ENCODE measurements at regions not wholly inside any gene's neighbourhood (a gene's known extent, or its start where the extent isn't known, plus 50 kb on each side); places are given as distances from the start of the nearest gene placed in this dataset.
"Not testable (repeated sequence)": the region's sequence is repeated elsewhere in the genome, so short reads cannot be mapped to it uniquely, and the experiment has no call there.

DNA sequence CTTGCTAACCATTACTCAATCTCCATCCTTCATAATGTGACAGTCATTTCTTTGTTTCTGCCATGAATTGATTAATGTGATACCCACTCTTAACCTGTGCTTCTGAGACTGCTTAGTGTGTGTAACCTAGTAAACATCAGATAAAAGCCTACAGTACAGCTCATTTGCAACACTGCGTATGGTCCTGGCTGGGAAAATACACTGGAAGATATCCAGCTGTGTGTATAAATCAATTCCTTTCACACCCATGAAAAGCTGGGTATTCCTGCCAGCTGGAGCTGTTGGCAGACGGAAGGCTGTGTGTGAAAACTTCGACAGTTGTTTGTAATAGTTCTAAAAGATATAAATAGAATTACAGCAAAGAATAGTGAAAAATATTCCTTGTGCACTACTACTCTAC lies 509.2 kb downstream of the FRK start:
- DNase-seq (ENCODE audit: insufficient read length, low spot score) (no peak), FAIRE-seq (no peak)
- TF ChIP-seq POLR2A (IDR thresholded peaks at IDR 0.05; ENCODE audit: low read depth, low read length): no peak

DNA sequence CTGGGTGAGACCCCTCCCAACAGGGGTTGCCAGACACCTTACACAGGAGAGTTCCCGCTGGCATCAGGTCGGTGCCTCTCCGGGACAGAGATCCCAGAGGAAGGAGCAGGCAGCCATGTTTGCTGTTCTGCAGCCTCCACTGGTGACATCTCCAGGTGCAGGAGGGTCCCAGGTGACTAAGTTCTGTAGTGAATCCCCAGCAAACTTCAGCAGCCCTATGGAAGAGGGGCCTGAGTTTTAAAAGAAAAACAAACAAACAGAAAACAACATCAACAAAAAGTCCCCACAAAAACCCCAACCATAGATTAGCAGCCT lies 515.1 kb downstream of the FRK start:
- no peak for DNase-seq (ENCODE audit: insufficient read length, low spot score)
- FAIRE-seq: no peak
- no peak for TF ChIP-seq POLR2A (IDR thresholded peaks at IDR 0.05; ENCODE audit: low read depth, low read length)

DNA sequence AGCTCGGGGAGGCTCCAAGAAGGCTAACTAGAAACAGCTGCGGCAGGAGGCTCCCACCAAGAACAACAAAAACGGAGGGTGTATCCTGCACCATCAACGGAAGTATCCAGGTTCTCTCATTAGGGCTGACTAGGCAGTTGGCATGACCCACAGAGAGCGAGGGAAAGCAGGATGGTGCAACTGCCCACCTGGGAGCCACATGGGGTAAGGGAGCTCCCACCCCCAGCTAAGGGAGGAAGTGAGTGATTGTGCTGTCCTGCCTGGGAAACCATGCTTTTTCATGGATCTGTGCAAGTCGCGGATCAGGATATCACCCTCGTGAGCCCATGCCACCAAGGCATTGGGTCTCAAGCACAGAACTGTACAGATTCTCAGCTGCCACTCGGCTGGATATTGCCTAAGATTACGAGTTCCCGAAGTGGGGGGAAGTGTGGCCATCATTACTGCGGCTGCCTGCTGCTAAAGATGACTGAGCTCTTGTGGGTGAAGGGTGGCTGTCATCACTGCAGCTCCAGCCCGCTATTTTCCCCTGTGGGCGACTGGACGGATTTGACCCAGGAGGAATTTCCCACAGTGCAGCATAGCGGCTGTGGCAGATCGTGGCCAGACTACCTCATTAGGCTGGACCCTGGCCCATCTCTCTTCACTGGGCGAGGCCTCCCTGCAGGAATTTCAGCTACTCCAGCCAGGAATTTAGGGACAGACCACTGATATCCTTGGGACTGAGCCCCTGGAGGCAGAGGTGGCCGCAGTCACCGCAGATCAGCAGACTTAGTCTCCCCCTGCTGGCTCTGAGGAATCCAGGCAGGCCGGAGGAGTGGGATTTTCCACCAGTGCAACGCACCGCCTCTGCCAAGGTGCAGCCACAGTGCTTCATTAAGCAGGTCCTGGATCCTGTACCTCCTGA lies 515.7 kb downstream of the FRK start:
- DNase-seq (ENCODE audit: insufficient read length, low spot score) (no peak), FAIRE-seq (no peak)
- no peak for TF ChIP-seq POLR2A (IDR thresholded peaks at IDR 0.05; ENCODE audit: low read depth, low read length)

DNA sequence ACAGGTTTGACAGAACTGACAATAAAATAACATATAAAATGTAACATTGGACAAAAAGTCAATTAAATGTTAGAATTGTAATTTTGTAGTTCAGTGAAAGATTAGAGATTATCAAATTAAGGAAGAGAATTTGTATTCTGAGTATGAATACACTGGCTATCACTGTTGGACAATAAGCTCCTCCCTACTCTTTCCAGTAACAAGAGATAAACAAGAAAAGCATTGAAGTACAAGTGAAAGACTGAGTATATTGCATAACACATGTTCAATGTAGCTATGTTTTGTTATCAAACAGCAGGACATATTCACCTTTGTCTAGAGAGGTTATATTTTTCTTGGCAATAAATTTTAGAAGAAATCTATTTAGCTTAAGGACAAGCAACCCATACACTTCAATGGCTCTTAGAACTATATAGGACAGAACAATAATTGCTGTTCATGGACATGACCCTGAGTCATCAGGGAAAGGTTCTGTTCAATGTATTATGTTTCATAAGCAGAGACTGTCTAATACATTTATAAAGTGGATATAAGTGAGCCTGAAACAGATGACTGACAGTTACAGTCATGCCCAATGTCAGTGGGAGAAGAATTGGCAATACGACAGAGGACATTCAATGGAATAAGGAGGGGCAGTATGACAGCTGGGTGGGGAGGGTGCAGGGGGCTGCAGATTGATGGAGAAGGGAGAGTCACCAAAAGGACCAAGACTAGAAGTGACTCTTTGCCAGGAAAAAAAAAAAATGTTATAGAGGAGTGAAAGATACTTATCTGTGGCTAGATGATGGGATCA lies 520.4 kb downstream of the FRK start:
- no peak for FAIRE-seq

DNA sequence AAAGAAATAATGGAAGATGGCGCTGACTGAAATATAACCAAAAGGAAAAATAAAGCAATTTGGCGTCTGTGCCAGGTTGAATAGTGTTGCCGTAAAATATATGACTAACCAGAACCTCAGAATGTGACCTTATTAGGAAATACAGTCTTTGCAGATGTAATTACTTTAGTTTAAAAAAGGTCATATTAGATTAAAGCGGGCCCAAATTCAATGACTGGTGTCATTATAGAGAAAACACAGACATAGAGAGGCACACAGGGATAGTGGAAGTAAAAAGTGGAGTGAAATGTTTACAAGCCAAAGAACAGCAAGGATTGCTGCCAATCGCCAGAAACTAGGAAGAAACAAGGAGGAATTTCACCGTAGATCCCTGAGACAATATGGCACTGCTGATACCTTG lies 521.2 kb downstream of the FRK start:
- FAIRE-seq (no peak), DNase-seq (ENCODE audit: insufficient read length, low spot score) (no peak)
- no peak for TF ChIP-seq POLR2A (IDR thresholded peaks at IDR 0.05; ENCODE audit: low read depth, low read length)

More for the DNA sequence above, 520.4 kb downstream of the FRK start:
- no peak for TF ChIP-seq POLR2A (IDR thresholded peaks at IDR 0.05; ENCODE audit: low read depth, low read length)
- no peak for DNase-seq (ENCODE audit: insufficient read length, low spot score)

DNA sequence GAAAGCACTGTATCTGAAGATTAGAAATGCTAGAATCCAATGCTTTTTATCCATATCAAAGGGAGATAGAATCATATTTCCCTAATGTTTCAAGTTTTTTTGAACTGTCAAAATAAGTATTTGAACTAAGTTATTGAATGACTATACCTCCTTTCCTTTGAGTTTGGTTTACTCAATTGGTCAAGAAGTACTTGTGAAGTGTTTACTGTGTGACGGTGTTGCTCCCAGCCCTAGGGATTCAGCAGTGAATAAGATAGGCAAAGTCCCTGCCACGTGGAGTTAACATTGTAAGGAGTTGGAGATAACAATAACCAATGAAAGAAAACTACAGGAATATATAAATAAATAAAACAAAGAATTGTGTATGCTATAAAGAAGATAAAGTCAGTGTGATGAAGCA lies 535.9 kb downstream of the FRK start:
- no peak for DNase-seq (ENCODE audit: insufficient read length, low spot score)
- FAIRE-seq: no peak
- no peak for TF ChIP-seq POLR2A (IDR thresholded peaks at IDR 0.05; ENCODE audit: low read depth, low read length)

DNA sequence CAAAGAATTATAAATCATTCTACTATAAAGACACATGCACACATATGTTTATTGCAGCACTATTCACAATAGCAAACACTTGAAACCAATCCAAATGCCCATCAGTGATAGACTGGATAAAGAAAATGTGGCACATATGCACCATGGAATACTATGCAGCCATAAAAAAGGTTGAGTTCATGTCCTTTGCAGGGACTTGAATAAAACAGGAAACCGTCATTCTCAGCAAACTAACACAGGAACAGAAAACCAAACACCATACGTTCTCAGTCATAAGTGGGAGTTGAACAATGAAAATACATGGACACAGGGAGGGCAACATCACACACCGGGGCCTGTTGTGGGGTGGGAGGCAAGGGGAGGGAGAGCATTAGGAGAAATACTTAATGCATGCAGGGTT lies 538.9 kb downstream of the FRK start:
- not testable (repeated sequence) for DNase-seq (ENCODE audit: insufficient read length, low spot score); FAIRE-seq

DNA sequence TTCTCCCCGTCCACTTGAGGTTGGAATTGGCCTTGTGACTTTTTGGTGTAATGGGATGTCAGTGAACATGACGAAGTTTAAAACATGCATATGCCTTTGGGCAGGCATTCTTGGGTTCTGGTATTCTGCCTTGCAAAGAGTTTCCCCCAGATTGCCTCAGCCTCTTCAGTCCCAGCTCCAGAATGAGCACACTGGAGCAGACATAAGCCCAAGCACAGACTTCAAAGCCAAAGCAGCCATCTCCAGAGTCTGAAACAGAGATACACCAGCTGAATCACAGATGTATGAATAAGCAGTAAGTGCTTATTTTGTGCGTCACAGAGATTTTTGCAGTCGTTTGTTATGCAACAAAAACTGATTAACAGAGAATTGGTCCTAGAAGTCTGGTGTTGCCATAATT lies 546.0 kb downstream of the FRK start:
- no peak for FAIRE-seq
- DNase-seq (ENCODE audit: insufficient read length, low spot score): no peak
- TF ChIP-seq POLR2A (IDR thresholded peaks at IDR 0.05; ENCODE audit: low read depth, low read length): no peak

DNA sequence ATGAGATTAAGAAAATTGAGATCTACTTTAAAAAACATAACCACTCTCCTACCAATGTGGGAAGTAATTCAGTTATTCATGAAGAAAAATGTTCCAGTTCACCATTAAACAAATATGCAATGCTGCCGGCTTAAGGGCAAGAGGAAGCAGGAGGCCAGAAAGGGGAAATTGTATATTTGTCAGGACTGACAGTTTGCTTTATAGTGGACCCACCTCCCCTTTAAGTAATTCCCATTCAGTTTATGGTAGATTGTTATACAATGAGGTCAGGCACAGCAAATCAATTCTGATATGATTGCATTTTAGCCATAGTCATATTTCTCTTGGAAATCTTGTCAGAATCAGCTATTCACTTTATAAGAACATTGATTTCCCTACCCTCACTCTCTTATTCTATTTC lies 547.8 kb downstream of the FRK start:
- DNase-seq (ENCODE audit: insufficient read length, low spot score): no peak
- FAIRE-seq: no peak
- no peak for TF ChIP-seq POLR2A (IDR thresholded peaks at IDR 0.05; ENCODE audit: low read depth, low read length)

DNA sequence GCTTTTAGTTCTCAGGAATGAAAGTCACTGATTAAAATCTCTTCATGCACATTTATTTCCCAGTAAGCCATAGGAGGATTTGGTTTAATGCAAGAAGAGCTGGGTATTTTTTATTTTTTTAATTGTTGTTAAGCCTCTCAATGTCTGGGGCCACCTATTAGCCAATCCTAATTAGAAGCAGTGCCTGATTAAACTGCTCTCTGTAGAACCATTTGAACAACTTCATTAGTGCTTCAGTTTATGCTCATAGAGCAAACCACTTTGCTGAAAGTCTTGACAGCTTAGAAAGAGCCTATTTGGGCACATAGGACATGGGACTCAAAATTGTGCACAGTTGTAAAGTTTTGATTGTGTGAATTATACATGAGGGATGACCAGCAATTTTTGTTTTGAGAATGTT lies 548.9 kb downstream of the FRK start:
- FAIRE-seq: no peak
- no peak for TF ChIP-seq POLR2A (IDR thresholded peaks at IDR 0.05; ENCODE audit: low read depth, low read length)
- DNase-seq (ENCODE audit: insufficient read length, low spot score): no peak

DNA sequence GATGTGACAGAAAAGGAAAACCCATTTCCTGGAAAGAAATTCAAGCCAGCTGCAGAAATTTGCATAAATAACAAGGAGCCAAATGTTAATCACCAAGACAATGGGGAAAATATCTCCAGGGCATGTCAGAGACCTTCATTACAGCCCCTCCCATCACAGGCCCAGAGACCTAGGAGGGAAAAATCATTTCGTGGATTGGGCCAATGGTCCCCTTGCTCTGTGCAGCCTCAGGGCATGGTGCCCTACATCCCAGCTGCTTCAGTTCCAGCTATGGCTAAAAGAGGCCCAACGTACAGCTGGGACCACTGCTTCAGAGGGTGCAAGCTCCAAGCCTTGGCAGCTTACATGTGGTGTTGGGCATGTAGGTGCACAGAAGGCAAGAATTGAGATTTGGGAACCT lies 558.3 kb downstream of the FRK start:
- DNase-seq (ENCODE audit: insufficient read length, low spot score); FAIRE-seq: not testable (repeated sequence)

DNA sequence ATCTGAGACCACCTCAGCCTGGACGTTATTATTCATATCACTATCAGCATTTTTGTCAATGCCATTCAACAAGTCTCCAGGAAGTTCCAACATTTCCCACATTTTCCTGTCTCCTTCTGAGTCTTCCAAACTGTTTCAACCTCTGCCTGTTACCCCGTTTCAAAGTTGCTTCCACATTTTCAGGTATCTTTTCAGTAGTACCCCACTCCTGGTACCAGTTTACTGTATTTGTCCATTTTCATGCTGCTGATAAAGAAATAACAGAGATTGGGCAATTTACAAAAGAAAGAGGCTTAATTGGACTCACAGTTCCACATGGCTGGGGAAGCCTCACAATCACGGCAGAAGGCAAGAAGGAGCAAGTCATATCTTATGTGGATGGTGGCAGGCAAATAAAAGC lies 565.5 kb downstream of the FRK start:
- FAIRE-seq: no peak
- no peak for TF ChIP-seq POLR2A (IDR thresholded peaks at IDR 0.05; ENCODE audit: low read depth, low read length)
- DNase-seq (ENCODE audit: insufficient read length, low spot score): no peak

DNA sequence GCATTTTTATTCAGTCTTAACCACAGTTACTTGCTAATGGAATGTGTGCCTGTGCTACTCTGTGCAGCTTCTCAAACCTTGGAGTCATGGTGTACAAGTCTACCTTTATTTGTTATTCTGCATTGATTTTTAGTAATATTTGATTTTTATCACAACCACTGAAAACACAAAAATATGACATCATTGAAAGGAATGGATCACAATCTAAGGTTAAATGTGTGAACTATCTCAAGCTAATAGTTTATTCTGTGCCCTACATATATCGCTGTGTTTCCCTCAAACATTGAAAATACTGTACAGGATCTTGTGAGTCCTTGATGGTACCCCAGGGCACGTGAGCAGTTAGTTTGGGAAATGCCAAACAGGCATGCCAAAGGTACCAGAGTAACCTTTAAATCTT lies 573.4 kb downstream of the FRK start:
- DNase-seq (ENCODE audit: insufficient read length, low spot score): no peak
- TF ChIP-seq POLR2A (IDR thresholded peaks at IDR 0.05; ENCODE audit: low read depth, low read length): no peak
- no peak for FAIRE-seq

DNA sequence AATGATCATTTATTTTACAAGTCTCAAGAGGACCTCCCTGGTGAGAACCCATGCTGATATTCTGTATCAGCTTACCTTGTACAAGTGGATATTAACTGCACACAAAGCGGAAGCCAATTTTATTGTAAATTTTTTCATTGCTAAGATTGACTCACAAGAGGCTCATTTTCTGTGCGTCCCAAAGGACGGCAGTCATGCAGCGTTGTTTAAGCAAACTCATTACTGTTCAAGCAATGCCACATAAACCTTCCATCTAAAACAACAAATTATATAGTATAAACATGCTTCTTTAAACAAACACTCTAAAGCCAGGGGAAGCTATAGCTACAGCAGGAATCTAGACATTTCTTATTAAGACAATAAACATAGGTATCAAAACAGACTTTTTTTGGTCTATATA lies 575.3 kb downstream of the FRK start:
- FAIRE-seq (no peak), DNase-seq (ENCODE audit: insufficient read length, low spot score) (no peak)
- no peak for TF ChIP-seq POLR2A (IDR thresholded peaks at IDR 0.05; ENCODE audit: low read depth, low read length)

DNA sequence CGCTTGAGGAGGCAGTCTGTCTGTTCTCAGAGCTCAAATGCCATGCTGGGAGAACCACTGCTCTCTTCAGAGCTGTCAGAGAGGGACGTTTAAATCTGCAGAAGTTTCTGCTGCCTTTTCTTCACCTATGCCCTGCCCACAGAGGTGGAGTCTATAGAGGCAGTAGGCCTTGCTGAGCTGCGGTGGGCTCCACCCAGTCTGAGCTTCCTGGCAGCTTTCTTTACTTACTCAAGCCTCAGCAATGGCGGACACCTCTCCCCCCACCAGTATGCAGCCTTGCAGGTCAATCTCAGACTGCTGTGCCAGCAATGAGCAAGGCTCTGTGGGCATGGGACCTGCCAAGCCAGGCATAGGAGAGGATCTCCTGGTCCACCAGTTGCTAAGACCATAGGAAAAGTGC lies 580.1 kb downstream of the FRK start:
- DNase-seq (ENCODE audit: insufficient read length, low spot score); FAIRE-seq: not testable (repeated sequence)
